H1 (cell line): ENCODE measurements at regions not wholly inside any gene's neighbourhood (a gene's known extent, or its start where the extent isn't known, plus 50 kb on each side); places are given as distances from the start of the nearest gene placed in this dataset.

Source experiments
- CTCF ChIA-PET: fragments of 300-600 bp; sonication (Branson Sonifier 250); formaldehyde crosslinking; loops from one replicate; lab custom pipeline; 2021; ENCODE audit not compliant: partially characterized antibody; lab: Charles Lee
- POLR2A ChIA-PET: fragments of 300-600 bp; sonication (Branson Sonifier 250); formaldehyde crosslinking; loops from one replicate; lab custom pipeline; 2021; ENCODE audit warnings: inconsistent platforms; ENCODE audit not compliant: partially characterized antibody; lab: Charles Lee
- DNase-seq, 2 experiments: peaks; one replicate each; pipeline versions ENCODE4 v3.0.0 to v3.0.0-alpha.2; 2010 to 2022; ENCODE audit warnings: low spot score in 2 of 2, low read depth in 1 of 2, mixed read lengths in 1 of 2
- FAIRE-seq: peaks from 2 replicates; lab custom pipeline; 2011; peaks lifted over from hg19 to GRCh38; lab: Jason Lieb, UNC
- H2AFZ ChIP-seq: 2 replicates; pipeline ENCODE4 v1.8.1; 2012; ENCODE audit warnings: low read length, inconsistent platforms
- H2AK5ac ChIP-seq: 2 replicates; pipeline ENCODE4 v1.6.1; 2013; ENCODE audit warnings: low read depth, low read length
- H2BK120ac ChIP-seq: replicated peaks from 2 replicates; pipeline ENCODE3; 2013; ENCODE audit warnings: low read depth, low read length, inconsistent platforms
- H2BK12ac ChIP-seq: 2 replicates; pipeline ENCODE4 v1.6.1; 2013; ENCODE audit warnings: low read depth, low read length
- H2BK15ac ChIP-seq: 2 replicates; pipeline ENCODE4 v1.6.1; 2013; ENCODE audit warnings: low read length
- H2BK20ac ChIP-seq: 2 replicates; pipeline ENCODE4 v1.6.1; 2013; ENCODE audit warnings: low read length
- H2BK5ac ChIP-seq: 2 replicates; pipeline ENCODE4 v1.6.1; 2013; ENCODE audit warnings: low read depth, low read length
- H3K14ac ChIP-seq: 2 replicates; pipeline ENCODE4 v1.6.1; 2013; ENCODE audit warnings: inconsistent platforms; ENCODE audit not compliant: insufficient read length
- H3K18ac ChIP-seq: 2 replicates; pipeline ENCODE4 v1.6.1; 2013; ENCODE audit warnings: low read length; ENCODE audit errors: extremely low read depth
- H3K23ac ChIP-seq: 2 replicates; pipeline ENCODE4 v1.6.1; 2013; ENCODE audit warnings: inconsistent platforms; ENCODE audit not compliant: insufficient read length
- H3K23me2 ChIP-seq: 2 replicates; pipeline ENCODE4 v1.6.1; 2013; ENCODE audit warnings: low read depth, low read length
- H3K27ac ChIP-seq: 2 replicates; pipeline ENCODE4 v1.6.1; 2011; ENCODE audit warnings: low read depth, low read length, inconsistent platforms
- H3K27me3 ChIP-seq, 4 experiments: replicated peaks in 1 of 4; 1 replicate in 1 of 4; 2 replicates in 3 of 4; pipeline versions ENCODE4 v1.6.1 to v1.8.1; 2011 to 2013; ENCODE audit warnings: low read length in 3 of 4, mild to moderate bottlenecking in 3 of 4, inconsistent platforms in 2 of 4, mixed read lengths in 2 of 4, moderate library complexity in 1 of 4; ENCODE audit not compliant: control insufficient read depth in 3 of 4, insufficient read depth in 3 of 4; ENCODE audit errors: extremely low read depth in 1 of 4
- H3K36me3 ChIP-seq, 4 experiments: 2 replicates each; pipeline versions ENCODE4 v1.6.1 to v1.8.1; 2011 to 2013; ENCODE audit warnings: mild to moderate bottlenecking in 4 of 4, low read length in 3 of 4, moderate library complexity in 2 of 4, control low read depth in 1 of 4, inconsistent platforms in 1 of 4; ENCODE audit not compliant: insufficient read depth in 4 of 4, control insufficient read depth in 2 of 4
- H3K4ac ChIP-seq: replicated peaks from 2 replicates; pipeline ENCODE3; 2013; ENCODE audit warnings: low read length, low read depth, mixed read lengths, inconsistent platforms; ENCODE audit not compliant: insufficient read length
- H3K4me1 ChIP-seq, 4 experiments: replicated peaks in 1 of 4; 1 replicate in 1 of 4; 2 replicates in 3 of 4; pipeline versions ENCODE4 v1.6.1 to v1.8.1; 2011 to 2013; ENCODE audit warnings: low read length in 3 of 4, inconsistent platforms in 2 of 4, mixed read lengths in 1 of 4; ENCODE audit not compliant: insufficient read depth in 4 of 4, control insufficient read depth in 3 of 4
- H3K4me2 ChIP-seq, 2 experiments: 2 replicates each; pipeline versions ENCODE4 v1.6.1 to v1.8.1; 2011 to 2013; ENCODE audit warnings: low read depth in 2 of 2, low read length in 2 of 2, control low read depth in 1 of 2, inconsistent platforms in 1 of 2, mild to moderate bottlenecking in 1 of 2; ENCODE audit not compliant: insufficient read depth in 1 of 2
- H3K4me3 ChIP-seq, 4 experiments: fragments of 200-600, 300-600 bp in 1 of 4; sonication (generic), shearing (Covaris generic), sonication (Bioruptor Twin) in 1 of 4; 2 replicates each; pipeline versions ENCODE4 v1.5.1 to v1.8.1; 2011 to 2016; ENCODE audit warnings: low read length in 4 of 4, low read depth in 3 of 4, control low read depth in 2 of 4, inconsistent platforms in 2 of 4, mild to moderate bottlenecking in 2 of 4, mixed read lengths in 1 of 4, moderate library complexity in 1 of 4; ENCODE audit not compliant: insufficient read depth in 2 of 4; ENCODE audit errors: extremely low read depth in 1 of 4
- H3K56ac ChIP-seq: replicated peaks from 2 replicates; pipeline ENCODE3; 2013; ENCODE audit warnings: low read depth, mild to moderate bottlenecking, mixed read lengths, low read length, inconsistent platforms; ENCODE audit not compliant: insufficient read length
- H3K79me1 ChIP-seq: 2 replicates; pipeline ENCODE4 v1.6.1; 2013; ENCODE audit warnings: low read depth, low read length, control low read depth
- H3K79me2 ChIP-seq, 2 experiments: 2 replicates each; pipeline versions ENCODE4 v1.6.1 to v1.8.1; 2012 to 2013; ENCODE audit warnings: low read length in 2 of 2, mild to moderate bottlenecking in 2 of 2, inconsistent platforms in 1 of 2; ENCODE audit not compliant: insufficient read depth in 2 of 2, control insufficient read depth in 1 of 2
- H3K9ac ChIP-seq, 4 experiments: replicated peaks in 1 of 4; 1 replicate in 1 of 4; 2 replicates in 3 of 4; pipeline versions ENCODE4 v1.6.1 to v1.8.1; 2011 to 2013; ENCODE audit warnings: low read depth in 3 of 4, low read length in 3 of 4, control low read depth in 2 of 4, mild to moderate bottlenecking in 2 of 4, moderate library complexity in 2 of 4, inconsistent platforms in 1 of 4; ENCODE audit errors: extremely low read depth in 1 of 4
- H3K9me3 ChIP-seq, 2 experiments: 2 replicates each; pipeline versions ENCODE4 v1.6.1 to v1.8.1; 2012 to 2013; ENCODE audit warnings: mild to moderate bottlenecking in 2 of 2, moderate library complexity in 2 of 2, control low read depth in 1 of 2, inconsistent platforms in 1 of 2, low read depth in 1 of 2, low read length in 1 of 2, mixed read lengths in 1 of 2; ENCODE audit not compliant: insufficient read depth in 2 of 2
- H4K20me1 ChIP-seq, 2 experiments: replicated peaks in 1 of 2; 2 replicates each; pipeline versions ENCODE3 to v1.8.1; 2011 to 2013; ENCODE audit warnings: inconsistent platforms in 2 of 2, low read length in 2 of 2, mild to moderate bottlenecking in 1 of 2; ENCODE audit not compliant: insufficient read depth in 2 of 2, control insufficient read depth in 1 of 2
- H4K5ac ChIP-seq: 2 replicates; pipeline ENCODE4 v1.6.1; 2013; ENCODE audit warnings: low read length, low read depth, mixed read lengths, inconsistent platforms; ENCODE audit not compliant: insufficient read length
- H4K8ac ChIP-seq: 2 replicates; pipeline ENCODE4 v1.8.0; 2013; ENCODE audit warnings: mild to moderate bottlenecking, moderate library complexity, low read length, inconsistent platforms; ENCODE audit not compliant: insufficient read depth; ENCODE audit errors: extremely low read depth
- H4K91ac ChIP-seq: replicated peaks from 2 replicates; pipeline ENCODE3; 2013; ENCODE audit warnings: low read length, mixed read lengths, inconsistent platforms; ENCODE audit not compliant: insufficient read length
- ASH2L ChIP-seq: fragments of 200-600, 300-600 bp; sonication (generic); IDR thresholded peaks from one replicate; pipeline ENCODE4 v1.7.1; 2017; ENCODE audit warnings: low read length
- BCL11A ChIP-seq, 2 experiments: IDR thresholded peaks; one replicate each; pipeline ENCODE4 v1.6.1; 2011; ENCODE audit warnings: low read depth in 2 of 2, low read length in 2 of 2, mild to moderate bottlenecking in 2 of 2
- CBX5 ChIP-seq: fragments of 300-800, 300-1000 bp; sonication (generic); IDR thresholded peaks from 2 replicates; pipeline ENCODE4 v1.7.1; 2016; ENCODE audit warnings: antibody characterized with exemption, low read length, low read depth
- FOSL1 ChIP-seq: IDR thresholded peaks from 2 replicates; pipeline ENCODE4 v1.6.1; 2011; ENCODE audit warnings: mild to moderate bottlenecking, low read depth, low read length, moderate library complexity; ENCODE audit not compliant: insufficient read depth
- GABPA ChIP-seq: IDR thresholded peaks from 2 replicates; pipeline ENCODE4 v1.6.1; 2011; ENCODE audit warnings: mild to moderate bottlenecking, low read length, moderate library complexity, borderline replicate concordance; ENCODE audit not compliant: insufficient read depth
- KDM5A ChIP-seq: fragments of 200-600 bp; IDR thresholded peaks from 2 replicates; pipeline ENCODE4 v1.7.1; 2012; ENCODE audit warnings: mild to moderate bottlenecking, low read length, inconsistent platforms, mixed read lengths
- MAFK ChIP-seq: IDR thresholded peaks from 2 replicates; pipeline ENCODE4 v1.6.1; 2012; ENCODE audit warnings: low read depth, mild to moderate bottlenecking, improper control_type of control experiment, low read length
- NANOG ChIP-seq: IDR thresholded peaks from 2 replicates; pipeline ENCODE4 v1.6.1; 2011; ENCODE audit warnings: low read length, low read depth, mild to moderate bottlenecking, inconsistent platforms; ENCODE audit not compliant: insufficient read depth, poor library complexity, severe bottlenecking
- POU5F1 ChIP-seq: IDR thresholded peaks from 2 replicates; pipeline ENCODE4 v1.6.1; 2011; ENCODE audit warnings: low read depth, mild to moderate bottlenecking, low read length, moderate library complexity
- RAD21 ChIP-seq, 2 experiments: IDR thresholded peaks in 1 of 2; conservative IDR thresholded peaks in 1 of 2; 2 replicates each; pipeline ENCODE4 v1.6.1; 2011; ENCODE audit warnings: low read depth in 2 of 2, low read length in 2 of 2, improper control_type of control experiment in 1 of 2, inconsistent platforms in 1 of 2, mild to moderate bottlenecking in 1 of 2, moderate library complexity in 1 of 2
- RNF2 ChIP-seq: fragments of 200-900, 300-1000 bp; sonication (generic); IDR thresholded peaks from 2 replicates; pipeline ENCODE4 v1.7.1; 2016; ENCODE audit warnings: borderline replicate concordance, low read depth, mild to moderate bottlenecking, antibody characterized with exemption, low read length; ENCODE audit not compliant: poor library complexity, severe bottlenecking; ENCODE audit errors: missing control alignments
- SIRT6 ChIP-seq: IDR thresholded peaks from one replicate; pipeline ENCODE4 v1.7.1; 2012; ENCODE audit warnings: low read length, inconsistent platforms
- SRF ChIP-seq: IDR thresholded peaks from 2 replicates; pipeline ENCODE4 v1.6.1; 2011; ENCODE audit warnings: mild to moderate bottlenecking, low read depth, low read length, moderate library complexity
- TAF7 ChIP-seq: optimal IDR thresholded peaks from 2 replicates; pipeline ENCODE3; 2011; ENCODE audit warnings: low read depth, mild to moderate bottlenecking, inconsistent platforms, low read length, moderate library complexity, borderline replicate concordance
- TEAD4 ChIP-seq: IDR thresholded peaks from 2 replicates; pipeline ENCODE4 v1.6.1; 2012; ENCODE audit warnings: low read depth, low read length, inconsistent platforms, mixed read lengths
- WGBS, 2 experiments: shearing (Covaris generic) in 1 of 2; methylation state at CpG; one replicate each; pipeline versions ENCODE4 v1.1.6 to v1.1.7; 2013 to 2015; ENCODE audit warnings: low lambda C conversion rate in 2 of 2, mixed read lengths in 2 of 2, inconsistent platforms in 1 of 2, low coverage in 1 of 2, missing lambda C conversion rate in 1 of 2; ENCODE audit not compliant: insufficient replicate concordance in 2 of 2, insufficient coverage in 1 of 2, insufficient read length in 1 of 2; ENCODE audit errors: extremely low coverage in 1 of 2, missing lambda C conversion rate in 1 of 2; 5-methylcytosine and 5-hydroxymethylcytosine counted together

DNA sequence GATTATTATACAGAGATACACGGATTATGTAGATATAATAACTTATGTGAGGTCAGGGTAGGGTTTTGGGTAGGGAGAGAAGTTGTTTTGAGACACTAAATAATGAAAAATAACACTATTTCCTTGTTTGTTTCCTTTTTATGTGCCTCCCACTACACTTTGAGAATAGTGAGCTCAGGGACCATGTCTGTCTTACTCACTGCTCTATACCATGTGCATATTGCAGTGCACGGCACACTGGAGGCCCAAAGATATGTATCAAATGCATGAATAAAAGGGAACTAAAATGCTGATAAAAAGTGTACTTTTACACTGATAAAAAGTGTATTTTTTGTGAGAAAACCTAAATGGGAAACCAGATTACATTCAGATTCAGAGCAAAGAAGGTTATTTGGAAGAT, 151.4 kb upstream of the NABP1 start:
- CTCF ChIA-PET, result interaction anchor here (1.2 kb wide), 1 partner anchor 183 kb away, joined by 3 read pairs; no protein-coding TSS in a partner anchor
- no peak overlapping the region for H2AK5ac ChIP-seq
- H4K5ac ChIP-seq, result no peak overlapping the region
- no peaks in the 10 kb centered on the region for H3K79me1 ChIP-seq
- no peak overlapping the region for H2BK5ac ChIP-seq
- H3K4me1 ChIP-seq, result no peaks in the 10 kb centered on the region
- H2BK120ac ChIP-seq, result no peak overlapping the region
- H3K4me2 ChIP-seq, result no peak overlapping the region
- no peak overlapping the region for H3K56ac ChIP-seq
- no peak overlapping the region for H3K23ac ChIP-seq
- POLR2A ChIA-PET, result no interaction called here
- no peaks in the 10 kb centered on the region; the same call in 1 of the 2 replicates for H3K23me2 ChIP-seq
- H2BK12ac ChIP-seq, result no peak overlapping the region
- FAIRE-seq, result no peak
- no peak overlapping the region for H3K18ac ChIP-seq
- H3K27me3 ChIP-seq, result no peaks in the 10 kb centered on the region
- no peaks in the 10 kb centered on the region for H3K79me2 ChIP-seq
- H2AFZ ChIP-seq, result no peak overlapping the region
- H3K27ac ChIP-seq, result no peak overlapping the region
- 88% methylated on average over 2 of the region's 2 CpGs; no CpG with 5 or more reads in 1 of the 2 experiments for WGBS, 2 experiments
- H3K36me3 ChIP-seq, result no peaks in the 10 kb centered on the region
- no peak overlapping the region for H3K4me3 ChIP-seq
- H3K14ac ChIP-seq, result no peak overlapping the region
- DNase-seq, result no peak
- no peak overlapping the region for H4K91ac ChIP-seq
- H4K20me1 ChIP-seq, result no peaks in the 10 kb centered on the region
- no peak overlapping the region for H3K4ac ChIP-seq
- H2BK20ac ChIP-seq, result no peak overlapping the region
- H2BK15ac ChIP-seq, result no peak overlapping the region
- H4K8ac ChIP-seq, result no peak overlapping the region
- no peaks in the 10 kb centered on the region for H3K9me3 ChIP-seq
- no peak overlapping the region for H3K9ac ChIP-seq
- no peak for TF ChIP-seq MAFK
- TF ChIP-seq GABPA, result no peak
- no peak for TF ChIP-seq TEAD4
- TF ChIP-seq BCL11A (IDR thresholded peaks at IDR 0.05; ENCODE audit: low read depth in 2 of 2, low read length in 2 of 2), result no peak
- TF ChIP-seq CBX5, result no peak
- no peak for TF ChIP-seq FOSL1
- TF ChIP-seq TAF7, result no peak
- no peak for TF ChIP-seq SRF
- TF ChIP-seq KDM5A, result no peak
- TF ChIP-seq ASH2L, result no peak
- no peak for TF ChIP-seq RNF2
- TF ChIP-seq SIRT6, result no peak
- no peak for TF ChIP-seq RAD21 (IDR thresholded peaks at IDR 0.05 in 1 of 2, conservative IDR thresholded peaks at IDR 0.05 in 1 of 2; ENCODE audit: low read depth in 2 of 2, low read length in 2 of 2)
- TF ChIP-seq NANOG, result no peak
- no peak for TF ChIP-seq POU5F1
